Testis (tissue), 2 donors: ENCODE measurements at regions not wholly inside any gene's neighbourhood (a gene's known extent, or its start where the extent isn't known, plus 50 kb on each side); places are given as distances from the start of the nearest gene placed in this dataset.

Experiments used
- DNase-seq: peaks from one replicate; pipeline ENCODE4 v3.0.0-alpha.2; 2019
- H3K27ac ChIP-seq, 2 donors: fragments of 200-600 bp; sonication (generic); one replicate each; pipeline ENCODE4 v1.5.1; 2019
- H3K27me3 ChIP-seq: fragments of 200-600 bp; sonication (generic); one replicate; pipeline ENCODE4 v1.5.1; 2019
- H3K36me3 ChIP-seq: fragments of 200-600 bp; sonication (generic); one replicate; pipeline ENCODE4 v1.5.1; 2017; ENCODE audit warnings: low read depth; ENCODE audit errors: missing control alignments
- H3K4me1 ChIP-seq: fragments of 200-600 bp; sonication (generic); one replicate; pipeline ENCODE4 v1.5.1; 2019
- H3K4me3 ChIP-seq, 2 donors: fragments of 200-600 bp; sonication (generic); one replicate each; pipeline ENCODE4 v1.5.1; 2017 to 2019
- H3K9me3 ChIP-seq: fragments of 200-600 bp; sonication (generic); one replicate; pipeline ENCODE4 v1.5.1; 2017
- CTCF ChIP-seq, 3 experiments: fragments of 450-650 bp in 2 of 3; fragments of 200-600 bp in 1 of 3; sonication (generic) in 1 of 3; IDR thresholded peaks; one replicate each; pipeline ENCODE4 v1.5.1; 2016 to 2019; ENCODE audit warnings: antibody characterized with exemption in 3 of 3, mild to moderate bottlenecking in 2 of 3, moderate library complexity in 1 of 3
- POLR2A ChIP-seq: fragments of 450-650 bp; IDR thresholded peaks from one replicate; pipeline ENCODE4 v1.6.1; 2017; ENCODE audit warnings: antibody characterized with exemption, mild to moderate bottlenecking, moderate library complexity
- WGBS, 2 donors: methylation state at CpG; one replicate each; pipeline ENCODE4 v1.1.5; 2018; 5-methylcytosine and 5-hydroxymethylcytosine counted together
- intact Hi-C: fragments of 100-400 bp; cut with DNase I; formaldehyde crosslinking; loops from one replicate; pipeline ENCODE4 v1.15.1; 2023; ENCODE audit warnings: low total_unique reads

- Histone ChIP-seq H3K27ac (no peak overlapping the region), H3K36me3 (no peaks in the 10 kb centered on the region), H3K9me3 (no peaks in the 10 kb centered on the region), H3K27me3 (no peaks in the 10 kb centered on the region), H3K4me1 (no peaks in the 10 kb centered on the region), H3K4me3 (no peak overlapping the region)
- DNase-seq = no peak
- intact Hi-C loops = no loop called here
- TF ChIP-seq CTCF (IDR thresholded peaks at IDR 0.05) = no peak
- no peak for TF ChIP-seq POLR2A
- 50% methylated on average over 4 of the region's 4 CpGs for WGBS, 2 donors
Observed at GRCh38 chr16:51657848-51658247, 506.8 kb upstream of the SALL1 start.

- Histone ChIP-seq H3K4me3 (no peak overlapping the region), H3K36me3 (no peaks in the 10 kb centered on the region), H3K9me3 (no peaks in the 10 kb centered on the region), H3K27me3 (no peaks in the 10 kb centered on the region), H3K27ac (no peak overlapping the region), H3K4me1 (no peaks in the 10 kb centered on the region)
- TF ChIP-seq CTCF (IDR thresholded peaks at IDR 0.05) (no peak), POLR2A (no peak)
- WGBS, 2 donors = 76 to 78% methylated on average over 2 of the region's 2 CpGs
- no peak for DNase-seq
- intact Hi-C loops = no loop called here
Observed at GRCh38 chr16:51655249-51655648, 504.2 kb upstream of the SALL1 start.

- no peak for TF ChIP-seq CTCF (IDR thresholded peaks at IDR 0.05)
- no peak for TF ChIP-seq POLR2A
- Histone ChIP-seq H3K4me3 (peak overlapping the region in 1 of 2 donors; percentile 26), H3K9me3 (no peaks in the 10 kb centered on the region), H3K36me3 (no peaks in the 10 kb centered on the region), H3K4me1 (no peaks in the 10 kb centered on the region), H3K27me3 (no peaks in the 10 kb centered on the region), H3K27ac (no peak overlapping the region)
- intact Hi-C loops = no loop called here
- no peak for DNase-seq
- 9 to 11% methylated on average over 8 to 15 of the region's 15 CpGs for WGBS, 2 donors
Observed at GRCh38 chr16:51651061-51651466, 500.0 kb upstream of the SALL1 start.

- DNase-seq = no peak
- TF ChIP-seq POLR2A (no peak), CTCF (IDR thresholded peaks at IDR 0.05) (no peak)
- intact Hi-C loops = no loop called here
- Histone ChIP-seq H3K4me3 (no peak overlapping the region), H3K27ac (no peak overlapping the region), H3K4me1 (no peaks in the 10 kb centered on the region), H3K27me3 (no peaks in the 10 kb centered on the region), H3K9me3 (no peaks in the 10 kb centered on the region), H3K36me3 (no peaks in the 10 kb centered on the region)
- 80 to 82% methylated on average over 5 of the region's 5 CpGs for WGBS, 2 donors
Observed at GRCh38 chr16:51649631-51650030, 498.6 kb upstream of the SALL1 start.

- no peak for TF ChIP-seq POLR2A
- TF ChIP-seq CTCF (IDR thresholded peaks at IDR 0.05) = no peak
- Histone ChIP-seq H3K27ac (no peak overlapping the region), H3K9me3 (no peaks in the 10 kb centered on the region), H3K4me3 (no peak overlapping the region), H3K36me3 (no peaks in the 10 kb centered on the region), H3K27me3 (no peaks in the 10 kb centered on the region), H3K4me1 (no peaks in the 10 kb centered on the region)
- 93% methylated on average over 2 of the region's 2 CpGs for WGBS, 2 donors
- DNase-seq = no peak
- intact Hi-C loops = no loop called here
Observed at GRCh38 chr16:51648526-51648925, 497.5 kb upstream of the SALL1 start.
